HUDEP-2 (cell line): ENCODE measurements at regions not wholly inside any gene's neighbourhood (a gene's known extent, or its start where the extent isn't known, plus 50 kb on each side); places are given as distances from the start of the nearest gene placed in this dataset.

Experiments
- DNase-seq, 76 experiments: peaks; one replicate each; lab custom pipeline; 2025; ENCODE audit not compliant: unreplicated experiment in 76 of 76; lab: John Stamatoyannopoulos, UW

- no peak for DNase-seq
Measured at GRCh38 chr13:99653526-99653925, 152.3 kb downstream of the TM9SF2 start.

- no peak for DNase-seq
Measured at GRCh38 chr13:99652901-99653300, 151.6 kb downstream of the TM9SF2 start.

- DNase-seq: no peak
Measured at GRCh38 chr13:99652141-99652540, 150.9 kb downstream of the TM9SF2 start.

GRCh38 chr13:99651016-99651415 is 149.7 kb downstream of the TM9SF2 start:
- DNase-seq: no peak

GRCh38 chr13:99650410-99650809 is 149.1 kb downstream of the TM9SF2 start:
- no peak for DNase-seq

- DNase-seq: no peak
Measured at GRCh38 chr13:99648927-99649326, 147.7 kb downstream of the TM9SF2 start.

- no peak for DNase-seq
Measured at GRCh38 chr13:99648066-99648665, 146.9 kb downstream of the TM9SF2 start.

GRCh38 chr13:99647596-99647985 is 146.3 kb downstream of the TM9SF2 start:
- DNase-seq: no peak

- DNase-seq: no peak
Measured at GRCh38 chr13:99646866-99647595, 145.8 kb downstream of the TM9SF2 start.

GRCh38 chr13:99642841-99643240 is 141.6 kb downstream of the TM9SF2 start:
- no peak for DNase-seq

- no peak for DNase-seq
Measured at GRCh38 chr13:99642006-99642405, 140.7 kb downstream of the TM9SF2 start.

GRCh38 chr13:99640260-99640659 is 139.0 kb downstream of the TM9SF2 start:
- no peak for DNase-seq

GRCh38 chr13:99639126-99639525 is 137.9 kb downstream of the TM9SF2 start:
- no peak for DNase-seq

- no peak for DNase-seq
Measured at GRCh38 chr13:99636728-99637353, 135.6 kb downstream of the TM9SF2 start.

GRCh38 chr13:99636306-99636705 is 135.0 kb downstream of the TM9SF2 start:
- no peak for DNase-seq

- DNase-seq: no peak
Measured at GRCh38 chr13:99634672-99635071, 133.4 kb downstream of the TM9SF2 start.

GRCh38 chr13:99630269-99630898 is 129.1 kb downstream of the TM9SF2 start:
- DNase-seq: no peak

- no peak for DNase-seq
Measured at GRCh38 chr13:99629641-99630040, 128.4 kb downstream of the TM9SF2 start.

GRCh38 chr13:99628442-99628841 is 127.2 kb downstream of the TM9SF2 start:
- no peak for DNase-seq

GRCh38 chr13:99626461-99627082 is 125.3 kb downstream of the TM9SF2 start:
- no peak for DNase-seq

GRCh38 chr13:99624936-99625540 is 123.8 kb downstream of the TM9SF2 start:
- no peak for DNase-seq
